GM12878 (cell line): ENCODE measurements at regions not wholly inside any gene's neighbourhood (a gene's known extent, or its start where the extent isn't known, plus 50 kb on each side); places are given as distances from the start of the nearest gene placed in this dataset.

ENCODE experiments used
- ATAC-seq: fragments of 200-7000 bp; cut with Tn5 transposase; 3 replicates; pipeline ENCODE4 v1.9.1; 2020; ENCODE audit warnings: mild to moderate bottlenecking, moderate library complexity
- BruUV-seq: library from RNA; stranded (reverse); fragments of 400-500 nt; replicated peaks from 2 replicates; lab custom pipeline; 2021; lab: Mats Ljungman, UMichigan
- CTCF ChIA-PET: fragments of 300-600 bp; sonication (Branson Sonifier 250); formaldehyde crosslinking; extraction: SDS; loops from one replicate; lab custom pipeline; 2021; ENCODE audit warnings: inconsistent platforms; lab: Yijun Ruan, JAX
- POLR2A ChIA-PET: fragments of 350-600 bp; formaldehyde crosslinking; extraction: SDS; loops from one replicate; lab custom pipeline; 2021; ENCODE audit warnings: inconsistent platforms; lab: Charles Lee
- RAD21 ChIA-PET: fragments of 300-600 bp; sonication (Branson Sonifier 250); formaldehyde crosslinking; loops from one replicate; lab custom pipeline; 2023; ENCODE audit warnings: antibody characterized with exemption; ENCODE audit not compliant: unreplicated experiment; lab: Charles Lee
- SMC1A ChIA-PET: fragments of 300-600 bp; sonication (Branson Sonifier 250); formaldehyde crosslinking; loops from one replicate; lab custom pipeline; 2023; ENCODE audit not compliant: unreplicated experiment, uncharacterized antibody; lab: Charles Lee
- DNase-seq: peaks from one replicate; pipeline ENCODE4 v3.0.0-alpha.2; 2011; ENCODE audit warnings: low read depth, low spot score
- FAIRE-seq: peaks from 3 replicates; lab custom pipeline; 2011; peaks lifted over from hg19 to GRCh38; lab: Jason Lieb, UNC
- H2AFZ ChIP-seq: 2 replicates; pipeline ENCODE4 v1.6.0; 2011; ENCODE audit warnings: low read depth, low read length, control low read depth; ENCODE audit not compliant: control insufficient read depth
- H3K27ac ChIP-seq: 2 replicates; pipeline ENCODE4 v1.5.1; 2011; ENCODE audit warnings: control low read depth; ENCODE audit not compliant: control insufficient read depth, insufficient read depth
- H3K27me3 ChIP-seq, 2 experiments: replicated peaks in 1 of 2; 2 replicates each; pipeline versions ENCODE4 v1.6.0 to v1.6.1; 2011; ENCODE audit warnings: low read length in 1 of 2; ENCODE audit not compliant: control insufficient read depth in 2 of 2, insufficient read depth in 2 of 2
- H3K36me3 ChIP-seq, 2 experiments: 2 replicates each; pipeline ENCODE4 v1.5.1; 2011; ENCODE audit warnings: low read length in 1 of 2; ENCODE audit not compliant: control insufficient read depth in 2 of 2, insufficient read depth in 2 of 2
- H3K4me1 ChIP-seq: 2 replicates; pipeline ENCODE4 v1.6.1; 2011; ENCODE audit warnings: mild to moderate bottlenecking, low read length, moderate library complexity, mixed read lengths; ENCODE audit not compliant: control insufficient read depth, insufficient read depth
- H3K4me2 ChIP-seq: 2 replicates; pipeline ENCODE4 v1.6.0; 2011; ENCODE audit warnings: control low read depth; ENCODE audit not compliant: control insufficient read depth, insufficient read depth
- H3K4me3 ChIP-seq: fragments of 200-600 bp; sonication (generic); 2 replicates; pipeline ENCODE4 v1.5.1; 2016
- H3K79me2 ChIP-seq: 2 replicates; pipeline ENCODE4 v1.6.0; 2011; ENCODE audit warnings: low read length; ENCODE audit not compliant: control insufficient read depth, insufficient read depth
- H3K9ac ChIP-seq: 2 replicates; pipeline ENCODE4 v1.8.0; 2011; ENCODE audit warnings: low read length, control low read depth, mixed read lengths; ENCODE audit not compliant: control insufficient read depth, insufficient read depth
- H3K9me3 ChIP-seq: replicated peaks from 3 replicates; pipeline ENCODE4 v1.5.1; 2011; ENCODE audit warnings: mild to moderate bottlenecking, low read length; ENCODE audit not compliant: control insufficient read depth, insufficient read depth
- H4K20me1 ChIP-seq: 2 replicates; pipeline ENCODE4 v1.6.0; 2011; ENCODE audit not compliant: control insufficient read depth, insufficient read depth
- ATF3 ChIP-seq: IDR thresholded peaks from 2 replicates; pipeline ENCODE4 v1.6.1; 2011; ENCODE audit warnings: low read depth, mild to moderate bottlenecking, low read length, moderate library complexity, borderline replicate concordance; ENCODE audit errors: extremely low read depth
- BHLHE40 ChIP-seq, 2 experiments: fragments of 450-650 bp in 1 of 2; IDR thresholded peaks; 2 replicates each; pipeline ENCODE4 v1.6.1; 2011 to 2017; ENCODE audit warnings: low read depth in 2 of 2, borderline replicate concordance in 1 of 2, improper control_type of control experiment in 1 of 2, low read length in 1 of 2, mild to moderate bottlenecking in 1 of 2
- BMI1 ChIP-seq: fragments of 450-650 bp; IDR thresholded peaks from 2 replicates; pipeline ENCODE4 v1.6.1; 2016; ENCODE audit warnings: mild to moderate bottlenecking, moderate library complexity, borderline replicate concordance
- CHD4 ChIP-seq: fragments of 200-600 bp; sonication (generic); IDR thresholded peaks from 2 replicates; pipeline ENCODE4 v1.6.1; 2016; ENCODE audit warnings: mild to moderate bottlenecking
- E4F1 ChIP-seq: fragments of 450-650 bp; IDR thresholded peaks from 2 replicates; pipeline ENCODE4 v1.6.1; 2018; ENCODE audit warnings: borderline replicate concordance, mild to moderate bottlenecking; ENCODE audit not compliant: partially characterized antibody
- EED ChIP-seq: sonication (generic); IDR thresholded peaks from 2 replicates; pipeline ENCODE4 v1.6.1; 2016; ENCODE audit warnings: antibody characterized with exemption, low read depth
- EGR1 ChIP-seq, 2 experiments: IDR thresholded peaks; 1 replicate in 1 of 2; 2 replicates in 1 of 2; pipeline ENCODE4 v1.6.1; 2011 to 2012; ENCODE audit warnings: low read depth in 2 of 2, low read length in 2 of 2, borderline replicate concordance in 1 of 2, mild to moderate bottlenecking in 1 of 2, moderate library complexity in 1 of 2
- EP300 ChIP-seq, 2 experiments: fragments of 150-350 bp in 1 of 2; IDR thresholded peaks; 2 replicates each; pipeline ENCODE4 v1.6.1; 2011 to 2012; ENCODE audit warnings: low read depth in 2 of 2, low read length in 2 of 2, borderline replicate concordance in 1 of 2, improper control_type of control experiment in 1 of 2, inconsistent platforms in 1 of 2; ENCODE audit not compliant: control insufficient read depth in 1 of 2
- IRF3 ChIP-seq: fragments of 450-650 bp; IDR thresholded peaks from 2 replicates; pipeline ENCODE4 v1.6.1; 2014; ENCODE audit warnings: mild to moderate bottlenecking
- JUNB ChIP-seq: IDR thresholded peaks from 2 replicates; pipeline ENCODE4 v1.6.1; 2016; ENCODE audit warnings: antibody characterized with exemption, mild to moderate bottlenecking
- KAT2A ChIP-seq: conservative IDR thresholded peaks from 2 replicates; pipeline ENCODE4 v1.6.1; 2011; ENCODE audit warnings: low read depth, low read length; ENCODE audit not compliant: control insufficient read depth
- MEF2B ChIP-seq: fragments of 450-650 bp; IDR thresholded peaks from 2 replicates; pipeline ENCODE4 v1.6.1; 2018; ENCODE audit warnings: mild to moderate bottlenecking, moderate library complexity; ENCODE audit not compliant: partially characterized antibody, poor library complexity, severe bottlenecking
- MLLT1 ChIP-seq: fragments of 450-650 bp; IDR thresholded peaks from 2 replicates; pipeline ENCODE4 v1.6.1; 2016; ENCODE audit warnings: mild to moderate bottlenecking
- RFX5 ChIP-seq: IDR thresholded peaks from 2 replicates; pipeline ENCODE4 v1.6.1; 2011; ENCODE audit warnings: low read depth, low read length, improper control_type of control experiment
- SMAD1 ChIP-seq: fragments of 450-650 bp; IDR thresholded peaks from 2 replicates; pipeline ENCODE4 v1.6.1; 2018; ENCODE audit warnings: mild to moderate bottlenecking, low read depth; ENCODE audit not compliant: partially characterized antibody
- TBL1XR1 ChIP-seq: IDR thresholded peaks from 2 replicates; pipeline ENCODE4 v1.6.1; 2012; ENCODE audit warnings: low read depth, low read length, improper control_type of control experiment
- TCF3 ChIP-seq: IDR thresholded peaks from 2 replicates; pipeline ENCODE4 v1.6.1; 2012; ENCODE audit warnings: low read depth, mild to moderate bottlenecking, low read length, borderline replicate concordance; ENCODE audit not compliant: insufficient read depth
- ZSCAN29 ChIP-seq: fragments of 450-650 bp; IDR thresholded peaks from 2 replicates; pipeline ENCODE4 v1.6.1; 2017; ENCODE audit warnings: mild to moderate bottlenecking, moderate library complexity
- ZZZ3 ChIP-seq: IDR thresholded peaks from 2 replicates; pipeline ENCODE4 v1.6.1; 2011; ENCODE audit warnings: low read depth; ENCODE audit not compliant: control insufficient read depth, insufficient read length
- WGBS: methylation state at CpG from one replicate; pipeline ENCODE4 v1.1.6; 2016; ENCODE audit warnings: low lambda C conversion rate; ENCODE audit not compliant: insufficient replicate concordance, insufficient coverage; ENCODE audit errors: missing lambda C conversion rate; 5-methylcytosine and 5-hydroxymethylcytosine counted together
- in situ Hi-C: fragments of 300-500 bp; cut with MboI; formaldehyde crosslinking; loops from 9 replicates; pipeline ENCODE4 v1.14.3; 2018; ENCODE audit warnings: mixed read lengths
- intact Hi-C: fragments of 100-400 bp; cut with micrococcal nuclease; formaldehyde crosslinking; loops from one replicate; pipeline ENCODE4 v1.14.2; 2022; ENCODE audit not compliant: unreplicated experiment

- TF ChIP-seq E4F1: no peak
- no peak for TF ChIP-seq ZZZ3
- no peak for TF ChIP-seq SMAD1
- no peak for TF ChIP-seq ZSCAN29
- no peak for TF ChIP-seq JUNB
- no peak for TF ChIP-seq ATF3
- TF ChIP-seq TBL1XR1: no peak
- no peak for TF ChIP-seq BMI1
- no peak for TF ChIP-seq KAT2A
- no peak for TF ChIP-seq MEF2B
Observed at GRCh38 chrX:44778254-44778653, 65.6 kb upstream of the DUSP21 start (continued).

- POLR2A ChIA-PET: no interaction called here
- FAIRE-seq (no peak), ATAC-seq (no peak), DNase-seq (no peak)
- no peaks in the 10 kb centered on the region for H3K9me3 ChIP-seq
- H3K9ac ChIP-seq: no peak overlapping the region
- no peak overlapping the region for H3K4me3 ChIP-seq
- SMC1A ChIA-PET: no interaction called here
- H4K20me1 ChIP-seq: no peaks in the 10 kb centered on the region
- H3K27ac ChIP-seq: no peak overlapping the region
- no TSS peak for BruUV-seq
- 30% methylated on average over 6 of the region's 6 CpGs for WGBS
- no peak overlapping the region for H3K4me2 ChIP-seq
- in situ Hi-C loops (no loop called here), intact Hi-C loops (no loop called here)
- H3K79me2 ChIP-seq: no peaks in the 10 kb centered on the region
- CTCF ChIA-PET: no interaction called here
- no peaks in the 10 kb centered on the region for H3K36me3 ChIP-seq
- RAD21 ChIA-PET: no interaction called here
- no peaks in the 10 kb centered on the region for H3K27me3 ChIP-seq
- H3K4me1 ChIP-seq: no peaks in the 10 kb centered on the region
- no peak overlapping the region for H2AFZ ChIP-seq
- no peak for TF ChIP-seq BHLHE40 (IDR thresholded peaks at IDR 0.05; ENCODE audit: borderline replicate concordance in 1 of 2, low read depth in 2 of 2, low read length in 1 of 2)
- TF ChIP-seq EGR1 (IDR thresholded peaks at IDR 0.05; ENCODE audit: borderline replicate concordance in 1 of 2, low read depth in 2 of 2, low read length in 2 of 2): no peak
- no peak for TF ChIP-seq MLLT1
- no peak for TF ChIP-seq TCF3
- TF ChIP-seq EED: no peak
- no peak for TF ChIP-seq RFX5
- no peak for TF ChIP-seq CHD4
- TF ChIP-seq EP300 (IDR thresholded peaks at IDR 0.05; ENCODE audit: borderline replicate concordance in 1 of 2, control insufficient read depth in 1 of 2, low read depth in 2 of 2, low read length in 2 of 2): no peak
- no peak for TF ChIP-seq IRF3
- TF ChIP-seq KAT2A: no peak
Observed at GRCh38 chrX:44775726-44776125, 68.1 kb upstream of the DUSP21 start.
